Mammary epithelial cell (primary cell): ENCODE measurements at regions not wholly inside any gene's neighbourhood (a gene's known extent, or its start where the extent isn't known, plus 50 kb on each side); places are given as distances from the start of the nearest gene placed in this dataset.

Experiments used
- EZH2 ChIP-seq: IDR thresholded peaks from 2 replicates; pipeline ENCODE4 v1.6.1; 2012; ENCODE audit warnings: low read length, inconsistent platforms, borderline replicate concordance
- TF ChIP-seq, protein P1 (sequence below), 2 donors: IDR thresholded peaks in 1 of 2; conservative IDR thresholded peaks in 1 of 2; 2 replicates each; pipeline ENCODE4 v1.5.1; 2011 to 2012; ENCODE audit warnings: inconsistent platforms in 2 of 2, low read length in 2 of 2, mild to moderate bottlenecking in 2 of 2, control low read depth in 1 of 2, low read depth in 1 of 2; ENCODE audit not compliant: insufficient read depth in 1 of 2; ENCODE audit errors: extremely low read depth in 1 of 2

DNA sequence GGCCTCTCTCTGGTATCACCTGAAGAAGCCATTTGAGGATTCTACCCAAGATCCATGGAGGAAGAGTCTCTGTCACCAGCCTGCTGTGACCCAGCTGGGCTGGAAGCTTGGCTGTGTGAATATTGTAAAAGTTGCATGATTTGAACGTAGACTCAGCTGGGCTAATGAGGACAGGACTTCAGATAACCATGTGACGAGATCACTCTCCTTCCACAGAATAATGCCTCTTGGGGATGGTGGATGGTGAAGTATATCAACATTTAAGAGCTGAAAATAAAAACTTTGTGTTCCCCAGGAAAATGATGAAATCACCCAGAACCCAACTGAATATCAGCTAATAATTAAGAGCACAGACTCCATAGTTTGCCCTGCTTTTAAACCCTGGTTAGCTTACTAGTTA, 427.9 kb downstream of the CD83 start:
- TF ChIP-seq, protein P1, sequence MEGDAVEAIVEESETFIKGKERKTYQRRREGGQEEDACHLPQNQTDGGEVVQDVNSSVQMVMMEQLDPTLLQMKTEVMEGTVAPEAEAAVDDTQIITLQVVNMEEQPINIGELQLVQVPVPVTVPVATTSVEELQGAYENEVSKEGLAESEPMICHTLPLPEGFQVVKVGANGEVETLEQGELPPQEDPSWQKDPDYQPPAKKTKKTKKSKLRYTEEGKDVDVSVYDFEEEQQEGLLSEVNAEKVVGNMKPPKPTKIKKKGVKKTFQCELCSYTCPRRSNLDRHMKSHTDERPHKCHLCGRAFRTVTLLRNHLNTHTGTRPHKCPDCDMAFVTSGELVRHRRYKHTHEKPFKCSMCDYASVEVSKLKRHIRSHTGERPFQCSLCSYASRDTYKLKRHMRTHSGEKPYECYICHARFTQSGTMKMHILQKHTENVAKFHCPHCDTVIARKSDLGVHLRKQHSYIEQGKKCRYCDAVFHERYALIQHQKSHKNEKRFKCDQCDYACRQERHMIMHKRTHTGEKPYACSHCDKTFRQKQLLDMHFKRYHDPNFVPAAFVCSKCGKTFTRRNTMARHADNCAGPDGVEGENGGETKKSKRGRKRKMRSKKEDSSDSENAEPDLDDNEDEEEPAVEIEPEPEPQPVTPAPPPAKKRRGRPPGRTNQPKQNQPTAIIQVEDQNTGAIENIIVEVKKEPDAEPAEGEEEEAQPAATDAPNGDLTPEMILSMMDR (conservative IDR thresholded peaks at IDR 0.05 in 1 of 2, IDR thresholded peaks at IDR 0.05 in 1 of 2; ENCODE audit: extremely low read depth in 1 of 2, insufficient read depth in 1 of 2, low read depth in 1 of 2, low read length in 2 of 2) = no peak
- no peak for TF ChIP-seq EZH2
